K562 (cell line): ENCODE measurements at regions not wholly inside any gene's neighbourhood (a gene's known extent, or its start where the extent isn't known, plus 50 kb on each side); places are given as distances from the start of the nearest gene placed in this dataset.

Experiments
- ATAC-seq: fragments of 200-7000 bp; cut with Tn5 transposase; 3 replicates; pipeline ENCODE4 v1.9.1; 2020; ENCODE audit warnings: moderate library complexity
- BruUV-seq: library from RNA; stranded (reverse); fragments of 400-500 nt; replicated peaks from 2 replicates; lab custom pipeline; 2021; lab: Mats Ljungman, UMichigan
- CTCF ChIA-PET: fragments of 300-600 bp; formaldehyde crosslinking; extraction: SDS; loops from one replicate; lab custom pipeline; 2021; ENCODE audit warnings: low intra/inter-chr PET ratio; lab: Yijun Ruan, JAX
- POLR2A ChIA-PET: fragments of 300-600, 350-650 bp; sonication (Branson Sonifier 250); formaldehyde crosslinking; extraction: SDS; loops from one replicate; lab custom pipeline; 2021; ENCODE audit warnings: antibody characterized with exemption, inconsistent platforms; lab: Yijun Ruan, JAX
- DNase-seq, 4 experiments: peaks; one replicate each; pipeline versions ENCODE4 v3.0.0 to v3.0.0-alpha.2; 2011 to 2018; ENCODE audit warnings: low spot score in 3 of 4, mixed read lengths in 3 of 4; ENCODE audit errors: extremely low read depth in 1 of 4
- FAIRE-seq: peaks from 2 replicates; lab custom pipeline; 2011; peaks lifted over from hg19 to GRCh38; lab: Jason Lieb, UNC
- H2AFZ ChIP-seq: 2 replicates; pipeline ENCODE4 v1.6.0; 2011; ENCODE audit warnings: low read depth, low read length, control low read depth, inconsistent platforms
- H3K27ac ChIP-seq: fragments of 200-600 bp; 3 replicates; pipeline ENCODE4 v1.8.0; 2011; ENCODE audit warnings: low read depth, mild to moderate bottlenecking, control low read depth, inconsistent platforms, low read length, moderate library complexity, mixed read lengths; ENCODE audit errors: extremely low read depth
- H3K27me3 ChIP-seq, 2 experiments: fragments of 300-600 bp in 1 of 2; 2 replicates in 1 of 2; 3 replicates in 1 of 2; pipeline versions ENCODE4 v1.6.0 to v1.8.0; 2011; ENCODE audit warnings: inconsistent platforms in 2 of 2, low read length in 2 of 2, mild to moderate bottlenecking in 1 of 2, mixed read lengths in 1 of 2, moderate library complexity in 1 of 2; ENCODE audit not compliant: control insufficient read depth in 2 of 2, insufficient read depth in 2 of 2
- H3K36me3 ChIP-seq: fragments of 300-600 bp; 3 replicates; pipeline ENCODE4 v1.8.0; 2011; ENCODE audit warnings: mild to moderate bottlenecking, low read length, inconsistent platforms; ENCODE audit not compliant: control insufficient read depth, insufficient read depth
- H3K4me1 ChIP-seq, 2 experiments: fragments of 200-600 bp in 1 of 2; replicated peaks in 1 of 2; 2 replicates in 1 of 2; 3 replicates in 1 of 2; pipeline versions ENCODE4 v1.5.1 to v1.8.0; 2011; ENCODE audit warnings: inconsistent platforms in 2 of 2, low read length in 2 of 2, mild to moderate bottlenecking in 1 of 2, mixed read lengths in 1 of 2, moderate library complexity in 1 of 2; ENCODE audit not compliant: control insufficient read depth in 2 of 2, insufficient read depth in 2 of 2
- H3K4me2 ChIP-seq: 2 replicates; pipeline ENCODE4 v1.6.1; 2011; ENCODE audit warnings: low read length, control low read depth, inconsistent platforms, mixed read lengths; ENCODE audit not compliant: insufficient read depth
- H3K4me3 ChIP-seq: fragments of 200-600 bp; sonication (generic), shearing (Covaris generic); 2 replicates; pipeline ENCODE4 v1.5.1; 2016; ENCODE audit warnings: control low read depth, inconsistent platforms
- H3K79me2 ChIP-seq: fragments of 200-600 bp; 3 replicates; pipeline ENCODE4 v1.8.0; 2011; ENCODE audit warnings: low read length, inconsistent platforms; ENCODE audit not compliant: control insufficient read depth, insufficient read depth
- H3K9ac ChIP-seq, 2 experiments: 2 replicates each; pipeline versions ENCODE4 v1.6.0 to v1.6.1; 2011; ENCODE audit warnings: low read depth in 2 of 2, low read length in 2 of 2, control low read depth in 1 of 2, inconsistent platforms in 1 of 2, mild to moderate bottlenecking in 1 of 2, mixed read lengths in 1 of 2; ENCODE audit not compliant: insufficient read depth in 1 of 2
- H3K9me1 ChIP-seq: one replicate; pipeline ENCODE4 v1.6.0; 2011; ENCODE audit warnings: inconsistent platforms, mild to moderate bottlenecking, low read length, moderate library complexity; ENCODE audit not compliant: control insufficient read depth, insufficient read depth
- H3K9me3 ChIP-seq: replicated peaks from 2 replicates; pipeline ENCODE4 v1.5.1; 2011; ENCODE audit warnings: low read depth, low read length, inconsistent platforms; ENCODE audit not compliant: control insufficient read depth, insufficient read depth
- H4K20me1 ChIP-seq: replicated peaks from 2 replicates; pipeline ENCODE4 v1.6.1; 2011; ENCODE audit warnings: low read length, inconsistent platforms, mixed read lengths; ENCODE audit not compliant: control insufficient read depth, insufficient read depth
- CTBP1 ChIP-seq: fragments of 450-650 bp; IDR thresholded peaks from 2 replicates; pipeline ENCODE4 v1.6.1; 2016; ENCODE audit warnings: borderline replicate concordance
- HDAC8 ChIP-seq: fragments of 450-650 bp; IDR thresholded peaks from 2 replicates; pipeline ENCODE4 v1.6.1; 2016; ENCODE audit warnings: mild to moderate bottlenecking, missing genetic modification characterization, moderate library complexity, missing compliant biosample characterization
- HNRNPLL ChIP-seq: fragments of 200-400 bp; formaldehyde crosslinking; IDR thresholded peaks from 2 replicates; pipeline ENCODE4 v1.6.1; 2017; ENCODE audit warnings: low read length, low read depth, mild to moderate bottlenecking; ENCODE audit not compliant: poor library complexity, severe bottlenecking
- MAFG ChIP-seq: fragments of 450-650 bp; conservative IDR thresholded peaks from 2 replicates; pipeline ENCODE4 v1.6.1; 2016; ENCODE audit warnings: missing genetic modification characterization, missing compliant biosample characterization
- SIN3A ChIP-seq, 2 experiments: fragments of 150-350 bp in 1 of 2; IDR thresholded peaks; 2 replicates each; pipeline ENCODE4 v1.6.1; 2011 to 2016; ENCODE audit warnings: borderline replicate concordance in 2 of 2, low read depth in 2 of 2, low read length in 2 of 2, mild to moderate bottlenecking in 2 of 2, moderate library complexity in 2 of 2; ENCODE audit not compliant: control insufficient read depth in 1 of 2
- SRSF9 ChIP-seq: fragments of 200-400 bp; formaldehyde crosslinking; IDR thresholded peaks from 2 replicates; pipeline ENCODE4 v1.6.1; 2017; ENCODE audit warnings: low read depth, low read length, borderline replicate concordance
- ZC3H8 ChIP-seq: fragments of 450-650 bp; IDR thresholded peaks from 2 replicates; pipeline ENCODE4 v1.6.1; 2017
- ZNF174 ChIP-seq: fragments of 250-450 bp; sonication (Bioruptor Pico); IDR thresholded peaks from 2 replicates; pipeline ENCODE4 v1.4.0; 2020; ENCODE audit warnings: mild to moderate bottlenecking
- WGBS: fragments of 100-300 bp; shearing (Covaris generic); methylation state at CpG from one replicate; pipeline ENCODE4 v1.1.6; 2016; ENCODE audit warnings: low coverage, mixed read lengths; ENCODE audit not compliant: insufficient coverage; ENCODE audit errors: missing lambda C conversion rate; 5-methylcytosine and 5-hydroxymethylcytosine counted together
- in situ Hi-C: fragments of 300-500 bp; cut with MboI; formaldehyde crosslinking; loops from 4 replicates; pipeline ENCODE4 v1.15.0; 2018; ENCODE audit warnings: inconsistent platforms, mixed read lengths
- intact Hi-C: fragments of 100-400 bp; cut with micrococcal nuclease; formaldehyde crosslinking; loops from 2 replicates; pipeline ENCODE4 v1.14.2; 2022
- TF ChIP-seq, protein P1 (sequence below): fragments of 450-650 bp; formaldehyde crosslinking; IDR thresholded peaks from 2 replicates; pipeline ENCODE4 v1.4.0; 2022; ENCODE audit warnings: missing genetic modification characterization

GRCh38 chr4:162535121-162535520, 371.3 kb upstream of the FSTL5 start (continued):
- TF ChIP-seq CTBP1 (no peak), SIN3A (IDR thresholded peaks at IDR 0.05; ENCODE audit: borderline replicate concordance in 2 of 2, control insufficient read depth in 1 of 2, low read depth in 2 of 2, low read length in 2 of 2) (no peak), MAFG (no peak), SRSF9 (no peak)
- TF ChIP-seq, protein P1, sequence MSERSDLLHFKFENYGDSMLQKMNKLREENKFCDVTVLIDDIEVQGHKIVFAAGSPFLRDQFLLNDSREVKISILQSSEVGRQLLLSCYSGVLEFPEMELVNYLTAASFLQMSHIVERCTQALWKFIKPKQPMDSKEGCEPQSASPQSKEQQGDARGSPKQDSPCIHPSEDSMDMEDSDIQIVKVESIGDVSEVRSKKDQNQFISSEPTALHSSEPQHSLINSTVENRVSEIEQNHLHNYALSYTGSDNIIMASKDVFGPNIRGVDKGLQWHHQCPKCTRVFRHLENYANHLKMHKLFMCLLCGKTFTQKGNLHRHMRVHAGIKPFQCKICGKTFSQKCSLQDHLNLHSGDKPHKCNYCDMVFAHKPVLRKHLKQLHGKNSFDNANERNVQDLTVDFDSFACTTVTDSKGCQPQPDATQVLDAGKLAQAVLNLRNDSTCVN (CRISPR knock-in tag): no peak

GRCh38 chr4:162523171-162523570, 359.4 kb upstream of the FSTL5 start:
- no peaks in the 10 kb centered on the region for H3K36me3 ChIP-seq
- in situ Hi-C loops (no loop called here), intact Hi-C loops (no loop called here)
- no peaks in the 10 kb centered on the region for H3K4me1 ChIP-seq
- FAIRE-seq (no peak), ATAC-seq (no peak), DNase-seq (no peak)
- ChIA-PET CTCF (no interaction called here), POLR2A (no interaction called here)
- H3K9ac ChIP-seq: no peak overlapping the region
- H3K79me2 ChIP-seq: no peaks in the 10 kb centered on the region
- H3K9me1 ChIP-seq: no peaks in the 10 kb centered on the region
- H3K27ac ChIP-seq: no peak overlapping the region
- H2AFZ ChIP-seq: no peak overlapping the region
- WGBS: 0% methylated on average over 1 of the region's 4 CpGs
- no peak for TF ChIP-seq ZC3H8
- no peak for TF ChIP-seq HNRNPLL
- no peak for TF ChIP-seq ZNF174 (CRISPR knock-in tag)
- TF ChIP-seq HDAC8 (tag): no peak
- BruUV-seq: no TSS peak
- no peak overlapping the region for H3K4me2 ChIP-seq
- H3K9me3 ChIP-seq: no peaks in the 10 kb centered on the region
- H3K27me3 ChIP-seq: no peaks in the 10 kb centered on the region
- H3K4me3 ChIP-seq: no peak overlapping the region
- no peaks in the 10 kb centered on the region for H4K20me1 ChIP-seq
